ENCODE measurements at regions not wholly inside any gene's neighbourhood (a gene's known extent, or its start where the extent isn't known, plus 50 kb on each side); places are given as distances from the start of the nearest gene placed in this dataset.
"Not testable (repeated sequence)": the region's sequence is repeated elsewhere in the genome, so short reads cannot be mapped to it uniquely, and the experiment has no call there.

DNA sequence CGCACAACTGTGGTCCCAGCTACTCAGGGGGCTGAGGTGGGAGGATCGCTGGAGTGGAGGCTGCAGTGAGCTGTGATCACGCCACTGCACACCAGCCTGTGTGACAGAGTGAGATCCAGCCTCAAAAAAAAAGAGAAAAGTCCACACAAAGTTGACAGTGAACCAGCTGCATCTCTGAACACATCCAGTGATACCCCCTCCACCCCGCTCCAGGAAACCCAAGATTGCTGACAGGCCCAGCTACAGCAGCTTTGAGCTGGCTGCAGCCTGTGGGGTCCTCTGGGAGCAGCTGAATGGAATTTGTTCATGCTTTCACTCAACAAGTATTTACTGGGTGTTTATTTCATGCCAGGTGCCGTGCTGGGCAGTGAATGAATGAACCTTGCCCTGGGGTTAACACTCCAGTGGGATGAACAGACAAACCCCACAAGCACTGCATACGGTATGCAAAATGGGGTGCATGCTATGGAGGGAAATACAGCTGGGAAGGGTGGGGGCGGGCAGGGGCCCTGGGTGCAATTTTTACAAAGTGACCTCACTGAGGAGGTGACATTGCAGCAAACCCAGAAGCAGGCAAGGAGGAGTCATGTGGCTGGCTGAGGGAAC lies 170.9 kb downstream of the GOSR1 start:
- POLR2A ChIA-PET (ENCODE audit: low non-redundant PET); intact Hi-C loops (cut with micrococcal nuclease; ENCODE audit: unreplicated experiment); H3K36me3 ChIP-seq (ENCODE audit: insufficient read depth, low read length, poor library complexity, severe bottlenecking); CTCF ChIA-PET; H3K4me3 ChIP-seq (ENCODE audit: low read depth, low read length, poor library complexity, severe bottlenecking); H3K27me3 ChIP-seq (replicated peaks; ENCODE audit: insufficient read depth, low read depth, low read length, poor library complexity); H3K27ac ChIP-seq (ENCODE audit: low read depth, low read length, poor library complexity, severe bottlenecking); DNase-seq (ENCODE audit: low spot score); H3K4me1 ChIP-seq (ENCODE audit: insufficient read depth, low read length, poor library complexity, severe bottlenecking); H3K9me3 ChIP-seq (ENCODE audit: low read depth, low read length, poor library complexity, severe bottlenecking); BruUV-seq (replicated peaks): not testable (repeated sequence)

DNA sequence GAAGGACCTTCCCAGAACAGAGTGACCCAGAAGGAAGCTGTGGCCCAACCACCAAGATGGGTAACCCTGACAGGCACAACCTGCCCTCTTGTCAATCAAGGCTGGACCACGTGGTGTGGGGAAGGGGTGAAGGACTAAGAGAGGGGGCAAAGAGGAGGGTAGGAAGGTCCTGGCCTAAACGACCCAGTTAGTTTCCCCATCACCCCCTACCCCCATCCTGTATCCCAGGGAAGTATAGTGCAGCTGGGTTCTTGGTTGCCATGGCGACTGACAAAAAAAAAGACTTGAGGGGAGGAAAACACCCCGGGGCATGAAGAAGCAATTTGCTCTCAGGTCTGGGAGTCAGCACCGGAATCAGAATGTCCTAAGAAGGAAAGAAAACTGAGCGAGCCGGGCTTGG lies 168.7 kb downstream of the GOSR1 start:
- H3K9me3 ChIP-seq (ENCODE audit: low read depth, low read length, poor library complexity, severe bottlenecking); BruUV-seq (replicated peaks); H3K4me1 ChIP-seq (ENCODE audit: insufficient read depth, low read length, poor library complexity, severe bottlenecking); H3K4me3 ChIP-seq (ENCODE audit: low read depth, low read length, poor library complexity, severe bottlenecking); CTCF ChIA-PET; H3K36me3 ChIP-seq (ENCODE audit: insufficient read depth, low read length, poor library complexity, severe bottlenecking); DNase-seq (ENCODE audit: low spot score); H3K27me3 ChIP-seq (replicated peaks; ENCODE audit: insufficient read depth, low read depth, low read length, poor library complexity); POLR2A ChIA-PET (ENCODE audit: low non-redundant PET); intact Hi-C loops (cut with micrococcal nuclease; ENCODE audit: unreplicated experiment); H3K27ac ChIP-seq (ENCODE audit: low read depth, low read length, poor library complexity, severe bottlenecking): not testable (repeated sequence)

DNA sequence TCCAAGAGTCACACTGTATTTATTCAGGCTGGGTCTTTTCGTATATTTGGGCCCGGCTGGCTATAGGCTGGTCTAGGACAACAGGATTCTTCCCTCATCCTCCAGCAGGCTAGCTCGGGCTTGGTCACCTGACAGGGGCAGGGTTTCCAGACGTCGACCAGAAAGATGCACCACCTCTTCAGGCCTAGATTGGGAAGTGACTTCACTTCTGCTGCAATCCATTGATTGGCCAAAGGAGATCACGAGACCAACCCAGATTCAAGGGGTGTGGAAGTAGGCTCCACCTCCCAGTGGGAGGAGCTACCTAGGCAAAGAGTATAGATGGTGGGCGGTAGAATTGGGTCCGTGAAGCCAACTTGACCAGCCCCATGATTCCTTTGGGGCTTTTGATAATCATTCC lies 167.5 kb downstream of the GOSR1 start:
- H3K27ac ChIP-seq (ENCODE audit: low read depth, low read length, poor library complexity, severe bottlenecking); BruUV-seq (replicated peaks); H3K27me3 ChIP-seq (replicated peaks; ENCODE audit: insufficient read depth, low read depth, low read length, poor library complexity); intact Hi-C loops (cut with micrococcal nuclease; ENCODE audit: unreplicated experiment); H3K9me3 ChIP-seq (ENCODE audit: low read depth, low read length, poor library complexity, severe bottlenecking); H3K4me1 ChIP-seq (ENCODE audit: insufficient read depth, low read length, poor library complexity, severe bottlenecking); H3K36me3 ChIP-seq (ENCODE audit: insufficient read depth, low read length, poor library complexity, severe bottlenecking); DNase-seq (ENCODE audit: low spot score); H3K4me3 ChIP-seq (ENCODE audit: low read depth, low read length, poor library complexity, severe bottlenecking); CTCF ChIA-PET; POLR2A ChIA-PET (ENCODE audit: low non-redundant PET): not testable (repeated sequence)

DNA sequence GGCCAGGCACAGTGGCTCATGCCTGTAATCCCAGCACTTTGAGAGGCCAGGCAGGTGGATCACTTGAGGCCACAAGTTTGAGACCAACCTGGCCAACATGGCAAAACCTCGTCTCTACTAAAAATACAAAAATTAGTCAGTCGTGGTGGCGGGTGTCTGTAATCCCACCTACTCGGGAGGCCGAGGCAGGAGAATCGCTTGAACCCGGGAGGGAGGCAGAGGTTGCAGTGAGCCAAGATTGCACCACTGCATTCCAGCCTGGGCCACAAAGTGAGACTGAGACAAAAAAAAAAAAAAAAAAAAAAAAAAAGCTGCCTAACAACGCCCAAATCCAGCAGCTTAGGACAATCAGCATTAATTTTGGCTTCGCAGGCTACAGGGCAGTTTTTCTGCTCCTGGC lies 167.1 kb downstream of the GOSR1 start:
- not testable (repeated sequence) for BruUV-seq (replicated peaks); H3K27ac ChIP-seq (ENCODE audit: low read depth, low read length, poor library complexity, severe bottlenecking); H3K4me3 ChIP-seq (ENCODE audit: low read depth, low read length, poor library complexity, severe bottlenecking)

DNA sequence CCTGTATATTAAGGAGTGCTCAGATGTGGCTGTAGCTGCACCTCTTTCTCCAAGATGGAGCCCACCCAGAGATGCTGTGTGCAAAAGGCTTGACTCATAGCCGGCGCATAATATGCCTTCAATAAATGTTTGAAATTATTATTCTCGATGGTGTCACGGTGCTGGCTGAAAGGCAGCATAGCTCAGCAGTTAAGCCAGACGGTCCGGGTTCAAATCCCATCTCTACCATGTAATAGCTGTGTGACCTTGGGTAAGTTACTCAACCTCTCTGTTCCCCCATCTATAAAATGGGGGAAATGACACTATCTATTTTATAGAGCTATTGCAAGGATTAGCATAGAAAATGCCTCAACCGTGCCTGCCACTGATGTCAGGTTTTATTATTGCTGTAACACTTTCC lies 164.2 kb downstream of the GOSR1 start:
- CTCF ChIA-PET; POLR2A ChIA-PET (ENCODE audit: low non-redundant PET); H3K4me1 ChIP-seq (ENCODE audit: insufficient read depth, low read length, poor library complexity, severe bottlenecking): not testable (repeated sequence)

More for the DNA sequence above, 167.1 kb downstream of the GOSR1 start:
- H3K9me3 ChIP-seq (ENCODE audit: low read depth, low read length, poor library complexity, severe bottlenecking); POLR2A ChIA-PET (ENCODE audit: low non-redundant PET); H3K27me3 ChIP-seq (replicated peaks; ENCODE audit: insufficient read depth, low read depth, low read length, poor library complexity); H3K4me1 ChIP-seq (ENCODE audit: insufficient read depth, low read length, poor library complexity, severe bottlenecking); CTCF ChIA-PET; H3K36me3 ChIP-seq (ENCODE audit: insufficient read depth, low read length, poor library complexity, severe bottlenecking); intact Hi-C loops (cut with micrococcal nuclease; ENCODE audit: unreplicated experiment); DNase-seq (ENCODE audit: low spot score): not testable (repeated sequence)

DNA sequence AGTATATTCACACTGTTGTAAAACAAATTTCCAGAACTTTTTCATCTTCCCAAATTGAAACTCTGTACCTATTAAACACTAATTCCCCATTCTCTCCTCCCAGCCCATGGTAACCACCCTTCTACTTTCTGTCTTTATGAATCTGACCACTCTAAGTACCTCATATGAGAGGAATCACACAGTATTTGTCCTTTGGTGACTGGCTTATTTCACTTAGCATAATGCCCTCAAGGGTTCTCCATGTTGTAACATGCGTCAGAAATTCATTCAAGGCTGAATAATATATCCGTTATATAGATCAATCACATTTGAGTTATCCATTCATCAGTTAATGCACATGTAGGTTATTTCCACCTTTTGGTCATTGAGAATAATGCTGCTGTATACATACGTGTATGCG lies 162.2 kb downstream of the GOSR1 start:
- DNase-seq (ENCODE audit: low spot score); H3K36me3 ChIP-seq (ENCODE audit: insufficient read depth, low read length, poor library complexity, severe bottlenecking); H3K27me3 ChIP-seq (replicated peaks; ENCODE audit: insufficient read depth, low read depth, low read length, poor library complexity); CTCF ChIA-PET; POLR2A ChIA-PET (ENCODE audit: low non-redundant PET); intact Hi-C loops (cut with micrococcal nuclease; ENCODE audit: unreplicated experiment); H3K4me3 ChIP-seq (ENCODE audit: low read depth, low read length, poor library complexity, severe bottlenecking); H3K27ac ChIP-seq (ENCODE audit: low read depth, low read length, poor library complexity, severe bottlenecking); H3K9me3 ChIP-seq (ENCODE audit: low read depth, low read length, poor library complexity, severe bottlenecking); BruUV-seq (replicated peaks); H3K4me1 ChIP-seq (ENCODE audit: insufficient read depth, low read length, poor library complexity, severe bottlenecking): not testable (repeated sequence)

More for the DNA sequence above, 164.2 kb downstream of the GOSR1 start:
- intact Hi-C loops (cut with micrococcal nuclease; ENCODE audit: unreplicated experiment); H3K36me3 ChIP-seq (ENCODE audit: insufficient read depth, low read length, poor library complexity, severe bottlenecking); BruUV-seq (replicated peaks); H3K27ac ChIP-seq (ENCODE audit: low read depth, low read length, poor library complexity, severe bottlenecking); H3K27me3 ChIP-seq (replicated peaks; ENCODE audit: insufficient read depth, low read depth, low read length, poor library complexity); DNase-seq (ENCODE audit: low spot score); H3K9me3 ChIP-seq (ENCODE audit: low read depth, low read length, poor library complexity, severe bottlenecking); H3K4me3 ChIP-seq (ENCODE audit: low read depth, low read length, poor library complexity, severe bottlenecking): not testable (repeated sequence)

DNA sequence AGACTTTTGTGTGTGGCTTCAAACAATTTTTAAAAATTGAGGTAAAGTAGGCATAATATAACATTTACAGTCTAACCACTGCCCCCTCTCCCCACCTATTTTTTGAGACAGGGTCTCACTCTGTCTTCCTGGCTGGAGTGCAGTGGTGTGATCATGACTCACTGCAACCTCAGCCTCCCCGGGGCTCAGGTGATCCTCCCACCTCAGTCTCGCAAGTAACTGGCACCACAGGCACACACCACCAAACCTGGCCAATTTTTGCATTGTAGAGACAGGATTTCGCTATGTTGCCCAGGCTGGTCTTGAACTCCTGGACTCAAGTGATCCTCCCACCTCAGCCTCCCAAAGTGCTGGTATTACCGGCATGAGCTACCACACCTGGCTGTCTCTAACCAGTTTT lies 161.8 kb downstream of the GOSR1 start:
- H3K27ac ChIP-seq (ENCODE audit: low read depth, low read length, poor library complexity, severe bottlenecking); H3K4me3 ChIP-seq (ENCODE audit: low read depth, low read length, poor library complexity, severe bottlenecking); H3K27me3 ChIP-seq (replicated peaks; ENCODE audit: insufficient read depth, low read depth, low read length, poor library complexity); H3K36me3 ChIP-seq (ENCODE audit: insufficient read depth, low read length, poor library complexity, severe bottlenecking); H3K9me3 ChIP-seq (ENCODE audit: low read depth, low read length, poor library complexity, severe bottlenecking); POLR2A ChIA-PET (ENCODE audit: low non-redundant PET); BruUV-seq (replicated peaks); H3K4me1 ChIP-seq (ENCODE audit: insufficient read depth, low read length, poor library complexity, severe bottlenecking); intact Hi-C loops (cut with micrococcal nuclease; ENCODE audit: unreplicated experiment); CTCF ChIA-PET; DNase-seq (ENCODE audit: low spot score): not testable (repeated sequence)

DNA sequence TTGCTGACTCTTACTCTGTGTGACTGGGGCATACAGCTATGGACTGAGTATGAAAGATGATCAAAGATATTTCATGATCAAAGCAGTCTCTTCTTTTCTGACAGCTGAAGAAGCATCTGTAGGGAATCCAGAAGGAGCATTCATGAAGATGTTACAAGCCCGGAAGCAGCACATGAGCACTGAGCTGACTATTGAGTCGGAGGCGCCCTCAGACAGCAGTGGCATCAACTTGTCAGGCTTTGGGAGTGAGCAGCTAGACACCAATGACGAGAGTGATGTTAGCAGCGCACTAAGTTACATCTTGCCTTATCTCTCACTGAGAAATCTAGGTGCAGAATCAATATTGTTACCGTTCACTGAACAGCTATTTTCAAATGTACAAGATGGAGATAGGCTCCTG lies 154.4 kb downstream of the GOSR1 start:
- H3K4me3 ChIP-seq (ENCODE audit: low read depth, low read length, poor library complexity, severe bottlenecking); DNase-seq (ENCODE audit: low spot score); intact Hi-C loops (cut with micrococcal nuclease; ENCODE audit: unreplicated experiment); H3K9me3 ChIP-seq (ENCODE audit: low read depth, low read length, poor library complexity, severe bottlenecking); H3K4me1 ChIP-seq (ENCODE audit: insufficient read depth, low read length, poor library complexity, severe bottlenecking); H3K27ac ChIP-seq (ENCODE audit: low read depth, low read length, poor library complexity, severe bottlenecking); POLR2A ChIA-PET (ENCODE audit: low non-redundant PET); BruUV-seq (replicated peaks); CTCF ChIA-PET; H3K36me3 ChIP-seq (ENCODE audit: insufficient read depth, low read length, poor library complexity, severe bottlenecking); H3K27me3 ChIP-seq (replicated peaks; ENCODE audit: insufficient read depth, low read depth, low read length, poor library complexity): not testable (repeated sequence)

Data from A673 (cell line).